ENCODE measurements at regions not wholly inside any gene's neighbourhood (a gene's known extent, or its start where the extent isn't known, plus 50 kb on each side); places are given as distances from the start of the nearest gene placed in this dataset.

DNA sequence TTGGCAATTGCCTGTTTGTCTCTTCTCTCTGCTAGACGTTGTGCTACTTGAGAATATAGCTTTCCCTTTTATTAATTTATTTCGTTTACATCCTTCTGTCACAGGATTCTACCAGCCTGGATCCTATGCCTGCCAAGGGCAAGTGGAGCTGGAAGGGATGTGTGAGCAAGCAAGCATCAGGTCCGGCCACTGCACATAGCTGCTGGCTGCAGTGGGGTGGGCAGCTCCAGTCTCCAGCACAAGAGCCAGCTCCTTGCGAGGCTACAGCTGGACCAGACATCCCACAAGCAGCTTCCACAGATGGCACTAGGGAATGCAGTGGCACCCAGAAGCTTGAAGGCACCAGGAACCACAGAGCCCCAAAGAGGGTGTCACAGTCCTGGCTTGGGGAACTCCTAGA is 225.0 kb downstream of the KCNC2 start:
- TF ChIP-seq, protein P1, sequence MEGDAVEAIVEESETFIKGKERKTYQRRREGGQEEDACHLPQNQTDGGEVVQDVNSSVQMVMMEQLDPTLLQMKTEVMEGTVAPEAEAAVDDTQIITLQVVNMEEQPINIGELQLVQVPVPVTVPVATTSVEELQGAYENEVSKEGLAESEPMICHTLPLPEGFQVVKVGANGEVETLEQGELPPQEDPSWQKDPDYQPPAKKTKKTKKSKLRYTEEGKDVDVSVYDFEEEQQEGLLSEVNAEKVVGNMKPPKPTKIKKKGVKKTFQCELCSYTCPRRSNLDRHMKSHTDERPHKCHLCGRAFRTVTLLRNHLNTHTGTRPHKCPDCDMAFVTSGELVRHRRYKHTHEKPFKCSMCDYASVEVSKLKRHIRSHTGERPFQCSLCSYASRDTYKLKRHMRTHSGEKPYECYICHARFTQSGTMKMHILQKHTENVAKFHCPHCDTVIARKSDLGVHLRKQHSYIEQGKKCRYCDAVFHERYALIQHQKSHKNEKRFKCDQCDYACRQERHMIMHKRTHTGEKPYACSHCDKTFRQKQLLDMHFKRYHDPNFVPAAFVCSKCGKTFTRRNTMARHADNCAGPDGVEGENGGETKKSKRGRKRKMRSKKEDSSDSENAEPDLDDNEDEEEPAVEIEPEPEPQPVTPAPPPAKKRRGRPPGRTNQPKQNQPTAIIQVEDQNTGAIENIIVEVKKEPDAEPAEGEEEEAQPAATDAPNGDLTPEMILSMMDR (IDR thresholded peaks at IDR 0.05): no peak
- no peak for TF ChIP-seq POLR2AphosphoS5 (IDR thresholded peaks at IDR 0.05)
